Heart right ventricle (tissue), 16 donors: ENCODE measurements at regions not wholly inside any gene's neighbourhood (a gene's known extent, or its start where the extent isn't known, plus 50 kb on each side); places are given as distances from the start of the nearest gene placed in this dataset.

ENCODE experiments used
- ATAC-seq, 8 donors: fragments of 200-7000 bp; cut with Tn5 transposase; one replicate each; pipeline ENCODE4 v1.9.1; 2020; ENCODE audit warnings: mild to moderate bottlenecking in 8 of 8, moderate library complexity in 8 of 8, moderate number of reproducible peaks in 1 of 8
- DNase-seq, 2 donors: peaks; one replicate each; pipeline ENCODE4 v3.0.0-alpha.2; 2020
- H3K27ac ChIP-seq, 10 donors: fragments of 200-600 bp; sonication (generic) in 2 of 10; one replicate each; pipeline versions ENCODE4 v1.5.0 to v1.8.0; 2020 to 2022; ENCODE audit warnings: mild to moderate bottlenecking in 3 of 10
- H3K27me3 ChIP-seq, 7 donors: fragments of 200-600 bp; one replicate each; pipeline ENCODE4 v1.8.0; 2021 to 2022; ENCODE audit warnings: mild to moderate bottlenecking in 2 of 7
- H3K36me3 ChIP-seq, 9 donors: fragments of 200-600 bp; sonication (generic) in 1 of 9; one replicate each; pipeline versions ENCODE4 v1.5.0 to v1.8.0; 2020 to 2022; ENCODE audit warnings: mild to moderate bottlenecking in 2 of 9
- H3K4me1 ChIP-seq, 9 donors: fragments of 200-600 bp; sonication (generic) in 1 of 9; one replicate each; pipeline versions ENCODE4 v1.5.0 to v1.8.0; 2020 to 2022; ENCODE audit warnings: mild to moderate bottlenecking in 4 of 9
- H3K4me3 ChIP-seq, 10 donors: fragments of 200-600 bp; sonication (generic) in 2 of 10; one replicate each; pipeline versions ENCODE4 v1.5.0 to v1.8.0; 2020 to 2022; ENCODE audit warnings: mild to moderate bottlenecking in 7 of 10, moderate library complexity in 2 of 10
- H3K9me3 ChIP-seq, 11 donors: fragments of 200-600 bp in 10 of 11; sonication (generic) in 2 of 11; one replicate each; pipeline versions ENCODE4 v1.5.0 to v1.8.0; 2013 to 2022; ENCODE audit warnings: mild to moderate bottlenecking in 2 of 11, control low read depth in 1 of 11, moderate library complexity in 1 of 11
- WGBS, 2 donors: extraction: QIAGEN DNeasy Blood & Tissue Kit; methylation state at CpG; one replicate each; pipeline ENCODE4 v1.1.7; 2013; ENCODE audit warnings: inconsistent platforms in 1 of 2; 5-methylcytosine and 5-hydroxymethylcytosine counted together
- intact Hi-C, 10 donors: fragments of 100-400 bp; cut with DNase I; formaldehyde crosslinking; loops; one replicate each; pipeline versions ENCODE4 v1.11.1 to v1.14.2; 2022
- TF ChIP-seq, protein P1 (sequence below), 9 donors: fragments of 200-600 bp; sonication (generic) in 2 of 9; IDR thresholded peaks; one replicate each; pipeline versions ENCODE4 v1.5.0 to v1.8.0; 2021 to 2022; ENCODE audit warnings: antibody characterized with exemption in 9 of 9, mild to moderate bottlenecking in 5 of 9, moderate library complexity in 1 of 9
- donor health status: Arrhythmogenic right ventricular cardiomyopathy.
- donor health status: ischemic (EF 13 %, LVEDD 7.1; RV severe dilation, severe dysfunction).
- donor health status: healthy with polysubstance abuse.
- donor health status: DM: no; HTN: yes; CAD: no.
- donor health status: DM: no; HTN: no; CAD: no.
- donor health status: ischemic (EF 25% LVEDD 6.9; RV normal size, moderate dysfunction).
- donor health status: ischemic (EF 25% LVEDD 5.7; RV mildly dilated, moderate dysfunction).
- donor health status: healthy.
- donor health status: DM: yes; HTN: yes; CAD: no.
- donor health status: Ischemic cardiomyopathy.
- donor health status: ischemic (EF 35%, LVEDD 5.7; RV mildly dilated, moderate dysfunction).
- donor health status: nonischemic (EF 11% LVEDD 7.7; RV severe dilation, severe dysfunction).
- donor health status: DM: yes; HTN: yes; CAD: no.
- donor health status: PGD.
- donor health status: ischemic (EF 29% LVEDD 5.4; RV normal size, mild dysfunction).
- donor health status: nonischemic (EF 23%, LVEDD 6.1; RV moderate dilation, normal function).

DNA sequence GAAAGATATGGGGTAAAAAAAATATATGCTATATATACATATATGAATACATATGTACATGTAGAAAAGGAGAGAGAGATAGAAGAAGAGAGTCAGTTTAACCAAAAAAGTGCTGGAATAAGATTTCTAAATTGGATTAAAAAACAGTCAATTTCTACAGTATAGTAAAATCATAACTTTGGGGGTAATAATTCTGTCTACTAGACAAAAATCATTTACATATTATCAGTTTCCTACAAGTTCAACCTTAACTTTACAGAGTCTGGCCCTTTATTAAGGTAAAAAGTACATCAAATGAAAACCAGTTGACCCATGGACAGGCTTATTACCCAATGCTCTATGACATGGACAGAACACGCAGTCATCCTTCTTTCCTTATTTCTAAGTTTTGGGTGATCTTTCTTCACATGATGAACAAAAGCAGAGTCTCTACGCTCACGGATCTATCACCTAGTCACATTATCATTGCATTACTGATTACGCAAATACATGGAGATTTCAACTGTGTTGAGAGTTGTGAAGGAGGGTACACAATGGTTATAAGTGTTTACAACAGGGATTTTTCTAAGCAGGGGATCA is 63.9 kb upstream of the SMIM36 start:
- H3K27me3 ChIP-seq, result peaks cover 0 to 5% (median 0%) of the 10 kb centered on the region in 7 donors
- TF ChIP-seq, protein P1, sequence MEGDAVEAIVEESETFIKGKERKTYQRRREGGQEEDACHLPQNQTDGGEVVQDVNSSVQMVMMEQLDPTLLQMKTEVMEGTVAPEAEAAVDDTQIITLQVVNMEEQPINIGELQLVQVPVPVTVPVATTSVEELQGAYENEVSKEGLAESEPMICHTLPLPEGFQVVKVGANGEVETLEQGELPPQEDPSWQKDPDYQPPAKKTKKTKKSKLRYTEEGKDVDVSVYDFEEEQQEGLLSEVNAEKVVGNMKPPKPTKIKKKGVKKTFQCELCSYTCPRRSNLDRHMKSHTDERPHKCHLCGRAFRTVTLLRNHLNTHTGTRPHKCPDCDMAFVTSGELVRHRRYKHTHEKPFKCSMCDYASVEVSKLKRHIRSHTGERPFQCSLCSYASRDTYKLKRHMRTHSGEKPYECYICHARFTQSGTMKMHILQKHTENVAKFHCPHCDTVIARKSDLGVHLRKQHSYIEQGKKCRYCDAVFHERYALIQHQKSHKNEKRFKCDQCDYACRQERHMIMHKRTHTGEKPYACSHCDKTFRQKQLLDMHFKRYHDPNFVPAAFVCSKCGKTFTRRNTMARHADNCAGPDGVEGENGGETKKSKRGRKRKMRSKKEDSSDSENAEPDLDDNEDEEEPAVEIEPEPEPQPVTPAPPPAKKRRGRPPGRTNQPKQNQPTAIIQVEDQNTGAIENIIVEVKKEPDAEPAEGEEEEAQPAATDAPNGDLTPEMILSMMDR (IDR thresholded peaks at IDR 0.05), result no peak
- intact Hi-C loops, result loop anchor here in 2 of 10 donors (2.0 to 10.0 kb wide), 2 partner anchors 40 to 60 kb away; no protein-coding TSS in a partner anchor
- H3K9me3 ChIP-seq, result no peaks in the 10 kb centered on the region
- 89 to 96% methylated on average over 4 of the region's 4 CpGs for WGBS, 2 donors
- H3K4me3 ChIP-seq, result no peak overlapping the region
- H3K4me1 ChIP-seq, result peaks cover 0 to 26% (median 15%) of the 10 kb centered on the region in 9 donors
- ATAC-seq (no peak), DNase-seq (no peak)
- peak overlapping the region in 3 of 10 donors; percentile 68 to 88 (median 76) for H3K27ac ChIP-seq
- no peaks in the 10 kb centered on the region for H3K36me3 ChIP-seq

DNA sequence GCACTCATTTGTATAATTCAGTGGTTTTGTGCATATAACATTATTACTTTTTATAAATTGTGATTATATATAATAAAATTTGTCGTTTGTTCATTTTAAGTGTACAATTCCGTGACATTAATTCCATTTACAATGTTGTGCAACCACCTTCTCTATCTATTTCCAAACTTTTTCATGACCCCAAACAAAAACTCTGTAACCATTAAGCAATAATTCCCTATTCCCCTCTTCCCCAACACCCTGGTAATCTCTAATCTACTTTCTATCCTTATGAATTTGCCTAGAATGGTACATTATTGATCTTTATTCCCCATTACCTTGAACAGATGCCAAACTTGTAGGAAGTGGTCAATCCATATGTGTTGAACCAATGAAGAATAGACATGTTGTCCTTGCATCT is 61.3 kb upstream of the SMIM36 start:
- Histone ChIP-seq H3K36me3 (no peaks in the 10 kb centered on the region), H3K27me3 (peaks cover 0 to 9% (median 0%) of the 10 kb centered on the region in 7 donors), H3K27ac (no peak overlapping the region), H3K9me3 (no peaks in the 10 kb centered on the region), H3K4me3 (no peak overlapping the region), H3K4me1 (peaks cover 0 to 21% (median 12%) of the 10 kb centered on the region in 9 donors)
- intact Hi-C loops, result loop anchor here in 1 of 10 donors (10.0 kb wide), 1 partner anchor 62 kb away; no protein-coding TSS in a partner anchor
- DNase-seq (no peak), ATAC-seq (no peak)
- TF ChIP-seq, protein P1 (IDR thresholded peaks at IDR 0.05), result no peak
- WGBS, 2 donors, result 96 to 99% methylated on average over 2 of the region's 2 CpGs

DNA sequence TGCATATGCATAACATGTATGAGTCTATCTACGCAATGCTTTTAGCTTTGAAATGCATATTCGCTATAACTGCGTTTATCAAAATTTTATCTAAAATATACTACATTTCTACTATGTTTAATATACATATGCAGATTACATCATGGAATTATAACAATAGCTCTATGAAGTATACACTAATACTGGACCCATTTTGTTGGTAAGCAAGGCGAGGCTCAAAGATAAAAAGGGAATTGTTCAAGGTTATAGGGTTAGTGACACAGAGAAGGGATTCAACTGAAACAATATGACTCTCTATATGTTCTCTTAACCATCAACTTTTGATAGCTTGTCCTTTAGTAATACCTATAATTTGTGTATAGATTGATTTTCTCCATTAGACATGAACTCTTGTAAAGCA is 60.9 kb upstream of the SMIM36 start:
- intact Hi-C loops, result loop anchor here in 1 of 10 donors (10.0 kb wide), 1 partner anchor 63 kb away; no protein-coding TSS in a partner anchor
- Histone ChIP-seq H3K4me3 (no peak overlapping the region), H3K9me3 (no peaks in the 10 kb centered on the region), H3K27ac (no peak overlapping the region), H3K36me3 (no peaks in the 10 kb centered on the region), H3K27me3 (peaks cover 0 to 9% (median 0%) of the 10 kb centered on the region in 7 donors), H3K4me1 (peaks cover 0 to 17% (median 8%) of the 10 kb centered on the region in 9 donors)
- WGBS, 2 donors, result 96 to 97% methylated on average over 4 of the region's 4 CpGs
- ATAC-seq (no peak), DNase-seq (no peak)
- TF ChIP-seq, protein P1 (IDR thresholded peaks at IDR 0.05), result no peak

DNA sequence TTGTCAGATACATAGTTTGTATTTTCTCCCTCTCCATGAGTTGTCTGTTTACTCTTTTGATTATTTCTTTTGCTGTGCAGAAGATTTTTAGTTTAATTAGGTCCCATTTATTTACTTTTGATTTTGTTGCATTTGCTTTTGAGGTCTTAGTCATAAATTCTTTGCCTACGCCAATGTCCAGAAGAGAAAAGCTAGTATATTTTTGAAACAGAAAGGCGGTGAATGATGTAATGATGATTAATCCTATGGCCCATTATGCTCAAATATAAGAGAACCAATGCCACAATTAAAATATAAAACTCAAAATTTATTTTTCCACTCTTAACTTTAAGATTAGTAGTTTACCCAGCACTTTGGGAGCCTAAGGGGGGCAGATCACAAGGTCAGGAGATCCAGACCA is 59.8 kb upstream of the SMIM36 start:
- WGBS, 2 donors, result 92 to 98% methylated on average over 2 of the region's 2 CpGs
- Histone ChIP-seq H3K4me1 (peaks cover 0 to 8% (median 0%) of the 10 kb centered on the region in 9 donors), H3K36me3 (no peaks in the 10 kb centered on the region), H3K27ac (no peak overlapping the region), H3K4me3 (no peak overlapping the region), H3K9me3 (no peaks in the 10 kb centered on the region), H3K27me3 (peaks cover 0 to 9% (median 0%) of the 10 kb centered on the region in 7 donors)
- TF ChIP-seq, protein P1 (IDR thresholded peaks at IDR 0.05), result no peak
- no peak for DNase-seq
- intact Hi-C loops, result loop anchor here in 1 of 10 donors (10.0 kb wide), 1 partner anchor 64 kb away; no protein-coding TSS in a partner anchor
- no peak for ATAC-seq
